Lung (tissue), 11 donors: ENCODE measurements at regions not wholly inside any gene's neighbourhood (a gene's known extent, or its start where the extent isn't known, plus 50 kb on each side); places are given as distances from the start of the nearest gene placed in this dataset.

ENCODE experiments used
- ATAC-seq: fragments of 200-7000 bp; cut with Tn5 transposase; one replicate; pipeline ENCODE4 v1.9.1; 2020; ENCODE audit warnings: moderate number of reproducible peaks; ENCODE audit not compliant: insufficient read depth, low FRiP score
- DNase-seq, 3 donors: peaks; one replicate each; pipeline ENCODE4 v3.0.0-alpha.2; 2013 to 2017
- H3K27ac ChIP-seq, 2 donors: one replicate each; pipeline ENCODE4 v1.5.1; 2013; ENCODE audit warnings: mild to moderate bottlenecking in 2 of 2, moderate library complexity in 2 of 2, control low read depth in 1 of 2, inconsistent platforms in 1 of 2, low read depth in 1 of 2, low read length in 1 of 2
- H3K27me3 ChIP-seq, 3 donors: one replicate each; pipeline ENCODE4 v1.5.1; 2013; ENCODE audit warnings: low read length in 2 of 3; ENCODE audit not compliant: control insufficient read depth in 3 of 3, insufficient read depth in 3 of 3
- H3K36me3 ChIP-seq, 4 donors: one replicate each; pipeline ENCODE4 v1.5.1; 2013; ENCODE audit warnings: low read length in 4 of 4, mild to moderate bottlenecking in 1 of 4, moderate library complexity in 1 of 4; ENCODE audit not compliant: control insufficient read depth in 4 of 4, insufficient read depth in 4 of 4
- H3K4me1 ChIP-seq, 5 donors: one replicate each; pipeline ENCODE4 v1.5.1; 2013; ENCODE audit warnings: low read length in 5 of 5, mild to moderate bottlenecking in 2 of 5, moderate library complexity in 1 of 5; ENCODE audit not compliant: control insufficient read depth in 5 of 5, insufficient read depth in 5 of 5
- H3K4me3 ChIP-seq: one replicate; pipeline ENCODE4 v1.5.1; 2013; ENCODE audit warnings: mild to moderate bottlenecking, control low read depth, moderate library complexity
- H3K9ac ChIP-seq, 2 donors: one replicate each; pipeline ENCODE4 v1.5.1; 2013; ENCODE audit warnings: low read length in 2 of 2, control low read depth in 1 of 2; ENCODE audit not compliant: insufficient read depth in 1 of 2
- H3K9me3 ChIP-seq, 4 donors: one replicate each; pipeline ENCODE4 v1.5.1; 2013; ENCODE audit warnings: low read length in 3 of 4, mild to moderate bottlenecking in 1 of 4, moderate library complexity in 1 of 4; ENCODE audit not compliant: control insufficient read depth in 4 of 4, insufficient read depth in 3 of 4
- WGBS, 2 donors: extraction: QIAGEN DNeasy Blood & Tissue Kit; methylation state at CpG; one replicate each; pipeline ENCODE4 v1.1.7; 2013; 5-methylcytosine and 5-hydroxymethylcytosine counted together
- TF ChIP-seq, protein P1 (sequence below): IDR thresholded peaks from 2 replicates; pipeline ENCODE4 v1.5.1; 2012; ENCODE audit warnings: mild to moderate bottlenecking; ENCODE audit errors: control extremely low read depth, extremely low read depth
- donor health status: control.
- donor health status: control.
- donor health status: Bipolar disorder and iron deficiency.
- donor health status: healthy.
- donor health status: DM: yes; HTN: yes; CAD: no.

DNA sequence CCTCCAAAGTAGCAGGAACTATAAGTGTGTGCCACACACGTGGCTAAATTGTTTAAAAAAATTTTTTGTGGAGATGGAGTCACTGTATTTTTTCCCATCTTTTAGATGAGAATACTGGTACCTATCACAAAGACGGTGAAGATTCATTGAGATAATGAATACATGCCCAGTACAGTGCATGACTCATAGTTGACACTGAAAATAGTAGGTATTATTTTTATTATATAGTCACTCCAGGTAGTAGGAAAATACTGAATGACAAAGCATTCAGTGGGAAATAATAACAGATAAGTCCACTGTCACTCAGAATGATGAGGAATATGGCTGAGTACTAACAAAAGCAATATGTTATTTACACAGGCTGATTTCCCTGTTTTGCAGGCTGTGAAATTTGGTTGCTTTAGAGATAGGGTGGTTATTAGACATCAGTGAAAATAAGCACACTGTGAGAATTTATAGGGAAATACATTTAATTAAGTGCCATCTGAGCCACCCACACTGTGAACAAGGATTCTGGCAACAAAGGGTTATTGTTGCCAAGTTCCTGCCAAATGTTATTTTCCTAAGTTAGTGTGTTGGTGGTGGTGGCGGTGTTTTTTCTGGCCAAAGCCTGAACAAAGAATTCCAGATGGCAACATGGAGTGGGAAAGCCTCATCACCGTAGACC, 129.8 kb upstream of the FOXQ1 start:
- no peaks in the 10 kb centered on the region for H3K36me3 ChIP-seq
- 74 to 83% methylated on average over 4 of the region's 4 CpGs for WGBS, 2 donors
- no peak for ATAC-seq

DNA sequence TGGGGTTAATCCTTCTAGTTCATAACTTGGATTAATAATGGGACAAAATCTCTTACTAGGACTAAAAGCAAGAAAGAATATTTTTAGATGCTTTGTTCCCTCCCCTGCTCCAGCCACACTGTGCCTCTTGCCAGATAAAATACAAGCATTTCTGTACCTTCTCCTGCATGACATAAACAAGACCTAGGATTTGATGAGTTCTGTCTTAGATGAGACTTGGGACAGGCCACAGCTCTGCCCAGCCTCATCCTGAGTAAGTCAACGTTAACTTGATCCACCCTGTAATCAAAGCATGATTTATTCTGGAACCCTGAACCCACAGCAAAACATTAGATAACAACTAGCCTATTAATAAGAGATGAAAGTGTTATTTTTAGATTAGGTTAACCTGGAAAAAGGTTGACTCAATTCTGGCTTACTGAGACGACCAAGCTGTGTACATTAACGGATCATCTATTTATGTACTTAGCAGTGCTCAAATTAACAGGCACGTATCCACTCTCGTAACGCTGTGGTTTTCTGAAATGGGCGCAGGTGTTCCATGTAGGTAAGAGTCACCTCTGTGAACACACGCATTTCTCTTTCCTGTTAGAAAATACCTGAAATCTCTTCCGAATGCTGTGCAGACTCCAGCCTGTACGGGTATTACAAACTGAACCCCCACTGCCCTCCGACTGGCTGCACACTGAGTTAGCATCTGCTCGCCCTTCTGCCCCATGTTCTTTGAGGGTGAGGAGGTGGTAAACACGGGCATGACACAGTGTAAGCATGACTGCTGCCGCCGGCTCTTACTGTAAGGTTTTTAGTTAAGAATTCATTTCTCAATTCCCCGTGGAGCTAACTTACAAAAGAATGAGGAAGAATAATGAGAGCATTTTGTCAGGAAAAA, 132.1 kb upstream of the FOXQ1 start:
- Histone ChIP-seq H3K27me3 (no peaks in the 10 kb centered on the region), H3K9me3 (no peaks in the 10 kb centered on the region), H3K4me3 (no peak overlapping the region), H3K36me3 (no peaks in the 10 kb centered on the region), H3K4me1 (no peaks in the 10 kb centered on the region), H3K27ac (no peak overlapping the region), H3K9ac (no peak overlapping the region)
- no peak for ATAC-seq
- WGBS, 2 donors: 72 to 78% methylated on average over 16 of the region's 16 CpGs
- TF ChIP-seq, protein P1, sequence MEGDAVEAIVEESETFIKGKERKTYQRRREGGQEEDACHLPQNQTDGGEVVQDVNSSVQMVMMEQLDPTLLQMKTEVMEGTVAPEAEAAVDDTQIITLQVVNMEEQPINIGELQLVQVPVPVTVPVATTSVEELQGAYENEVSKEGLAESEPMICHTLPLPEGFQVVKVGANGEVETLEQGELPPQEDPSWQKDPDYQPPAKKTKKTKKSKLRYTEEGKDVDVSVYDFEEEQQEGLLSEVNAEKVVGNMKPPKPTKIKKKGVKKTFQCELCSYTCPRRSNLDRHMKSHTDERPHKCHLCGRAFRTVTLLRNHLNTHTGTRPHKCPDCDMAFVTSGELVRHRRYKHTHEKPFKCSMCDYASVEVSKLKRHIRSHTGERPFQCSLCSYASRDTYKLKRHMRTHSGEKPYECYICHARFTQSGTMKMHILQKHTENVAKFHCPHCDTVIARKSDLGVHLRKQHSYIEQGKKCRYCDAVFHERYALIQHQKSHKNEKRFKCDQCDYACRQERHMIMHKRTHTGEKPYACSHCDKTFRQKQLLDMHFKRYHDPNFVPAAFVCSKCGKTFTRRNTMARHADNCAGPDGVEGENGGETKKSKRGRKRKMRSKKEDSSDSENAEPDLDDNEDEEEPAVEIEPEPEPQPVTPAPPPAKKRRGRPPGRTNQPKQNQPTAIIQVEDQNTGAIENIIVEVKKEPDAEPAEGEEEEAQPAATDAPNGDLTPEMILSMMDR: no peak
- no peak for DNase-seq

More for the DNA sequence above, 129.8 kb upstream of the FOXQ1 start:
- DNase-seq: no peak
- Histone ChIP-seq H3K9ac (no peak overlapping the region), H3K4me1 (no peaks in the 10 kb centered on the region), H3K27me3 (no peaks in the 10 kb centered on the region), H3K4me3 (no peak overlapping the region), H3K27ac (no peak overlapping the region), H3K9me3 (no peaks in the 10 kb centered on the region)
- TF ChIP-seq, protein P1: no peak

DNA sequence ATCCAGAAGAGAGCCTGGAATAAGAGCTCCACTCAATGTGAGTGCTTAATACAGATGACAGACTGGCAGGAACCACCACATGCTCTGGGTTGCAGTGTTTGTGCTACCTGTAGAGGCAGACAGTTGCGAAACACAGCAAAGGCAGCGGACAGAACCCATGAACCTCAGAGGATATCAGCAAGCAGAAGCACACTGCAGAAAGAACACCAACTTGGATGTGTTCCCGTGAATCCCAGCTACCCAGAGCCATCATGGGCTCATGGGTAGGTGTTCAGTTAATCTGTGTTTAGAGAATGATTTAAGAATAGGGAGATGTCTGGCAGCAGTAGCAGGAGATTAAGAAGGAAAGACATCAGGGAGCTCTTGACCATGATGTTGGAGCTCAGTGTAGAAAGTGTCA, 133.3 kb upstream of the FOXQ1 start:
- Histone ChIP-seq H3K9me3 (no peaks in the 10 kb centered on the region), H3K27me3 (no peaks in the 10 kb centered on the region), H3K9ac (no peak overlapping the region), H3K4me3 (no peak overlapping the region), H3K27ac (no peak overlapping the region), H3K36me3 (no peaks in the 10 kb centered on the region), H3K4me1 (no peaks in the 10 kb centered on the region)
- TF ChIP-seq, protein P1: no peak
- 74 to 90% methylated on average over 3 of the region's 3 CpGs for WGBS, 2 donors
- ATAC-seq (no peak), DNase-seq (no peak)
